ENCODE measurements at regions not wholly inside any gene's neighbourhood (a gene's known extent, or its start where the extent isn't known, plus 50 kb on each side); places are given as distances from the start of the nearest gene placed in this dataset.

DNA sequence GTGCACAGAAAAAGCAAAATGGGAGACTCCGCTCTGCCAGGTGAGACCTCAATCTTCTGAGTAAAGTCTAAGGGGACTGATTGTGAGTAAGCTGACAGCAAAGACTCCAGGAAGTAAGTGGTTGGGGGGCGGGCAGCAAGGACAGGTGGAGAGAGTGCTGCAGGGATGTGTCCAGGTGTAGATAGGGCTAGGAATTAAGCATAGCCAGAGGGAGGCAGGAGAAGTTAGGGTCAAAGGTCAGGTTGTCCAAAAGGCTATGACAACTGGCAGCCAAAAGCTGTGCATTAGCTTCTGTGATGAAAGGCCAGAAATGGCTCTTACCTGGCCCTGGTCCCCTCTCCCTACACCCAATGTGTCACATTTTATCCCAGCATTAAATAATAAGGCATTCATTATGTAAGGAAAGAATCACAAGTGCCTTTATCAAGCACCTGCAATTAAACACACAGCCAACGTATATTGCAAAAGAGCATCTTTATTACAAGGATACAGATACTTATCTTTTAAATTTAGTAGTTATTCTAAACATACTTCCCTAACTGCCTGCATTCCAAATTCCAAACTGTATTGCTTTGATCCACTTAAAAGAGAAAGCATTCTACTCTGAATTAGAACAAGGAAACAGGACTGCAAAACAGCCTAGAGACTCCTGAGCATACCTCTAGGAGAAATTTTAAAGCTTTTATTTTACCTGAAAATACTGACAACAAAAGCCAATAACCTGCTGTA is 247.9 kb downstream of the IRS1 start:
- DNase-seq (peak in 1 of 3 donors; percentile 19), ATAC-seq (ENCODE audit: insufficient read depth, low FRiP score) (no peak)
- H3K4me1 ChIP-seq (ENCODE audit: control insufficient read depth in 5 of 5, insufficient read depth in 5 of 5, low read length in 5 of 5), result peaks cover 0 to 28% (median 10%) of the 10 kb centered on the region in 5 donors
- TF ChIP-seq, protein P1, sequence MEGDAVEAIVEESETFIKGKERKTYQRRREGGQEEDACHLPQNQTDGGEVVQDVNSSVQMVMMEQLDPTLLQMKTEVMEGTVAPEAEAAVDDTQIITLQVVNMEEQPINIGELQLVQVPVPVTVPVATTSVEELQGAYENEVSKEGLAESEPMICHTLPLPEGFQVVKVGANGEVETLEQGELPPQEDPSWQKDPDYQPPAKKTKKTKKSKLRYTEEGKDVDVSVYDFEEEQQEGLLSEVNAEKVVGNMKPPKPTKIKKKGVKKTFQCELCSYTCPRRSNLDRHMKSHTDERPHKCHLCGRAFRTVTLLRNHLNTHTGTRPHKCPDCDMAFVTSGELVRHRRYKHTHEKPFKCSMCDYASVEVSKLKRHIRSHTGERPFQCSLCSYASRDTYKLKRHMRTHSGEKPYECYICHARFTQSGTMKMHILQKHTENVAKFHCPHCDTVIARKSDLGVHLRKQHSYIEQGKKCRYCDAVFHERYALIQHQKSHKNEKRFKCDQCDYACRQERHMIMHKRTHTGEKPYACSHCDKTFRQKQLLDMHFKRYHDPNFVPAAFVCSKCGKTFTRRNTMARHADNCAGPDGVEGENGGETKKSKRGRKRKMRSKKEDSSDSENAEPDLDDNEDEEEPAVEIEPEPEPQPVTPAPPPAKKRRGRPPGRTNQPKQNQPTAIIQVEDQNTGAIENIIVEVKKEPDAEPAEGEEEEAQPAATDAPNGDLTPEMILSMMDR (IDR thresholded peaks at IDR 0.05; ENCODE audit: control extremely low read depth, extremely low read depth), result no peak
- H3K27me3 ChIP-seq (ENCODE audit: control insufficient read depth in 3 of 3, insufficient read depth in 3 of 3, low read length in 2 of 3), result no peaks in the 10 kb centered on the region
- H3K4me3 ChIP-seq, result no peak overlapping the region
- 85 to 95% methylated on average over 3 of the region's 3 CpGs for WGBS, 2 donors
- no peaks in the 10 kb centered on the region for H3K9me3 ChIP-seq (ENCODE audit: control insufficient read depth in 4 of 4, insufficient read depth in 3 of 4, low read length in 3 of 4)
- no peaks in the 10 kb centered on the region for H3K36me3 ChIP-seq (ENCODE audit: control insufficient read depth in 4 of 4, insufficient read depth in 4 of 4, low read length in 4 of 4)
- no peak overlapping the region for H3K9ac ChIP-seq (ENCODE audit: insufficient read depth in 1 of 2, low read length in 2 of 2)
- H3K27ac ChIP-seq (ENCODE audit: low read depth in 1 of 2, low read length in 1 of 2), result no peak overlapping the region

DNA sequence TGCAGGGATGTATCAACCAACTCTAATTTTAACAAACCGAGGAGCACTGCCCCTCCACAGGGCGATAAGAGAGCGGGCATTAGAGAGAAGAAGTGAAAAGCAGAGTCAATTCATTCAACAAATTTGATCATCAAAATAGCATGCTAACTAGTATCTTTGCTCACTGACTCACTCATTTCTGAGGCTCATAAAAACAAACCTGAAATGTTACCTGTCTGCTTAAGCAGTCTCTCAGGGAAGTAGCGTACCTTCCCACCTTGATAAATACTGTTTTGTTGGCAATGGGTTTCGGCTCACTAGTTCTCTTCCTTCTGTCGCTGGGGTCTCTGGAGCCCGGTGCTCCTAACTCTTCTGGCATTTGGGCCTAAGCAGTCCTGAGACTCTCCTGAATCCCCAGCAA is 248.8 kb downstream of the IRS1 start:
- Histone ChIP-seq H3K4me3 (no peak overlapping the region), H3K36me3 (ENCODE audit: control insufficient read depth in 4 of 4, insufficient read depth in 4 of 4, low read length in 4 of 4) (no peaks in the 10 kb centered on the region), H3K27ac (ENCODE audit: low read depth in 1 of 2, low read length in 1 of 2) (no peak overlapping the region), H3K27me3 (ENCODE audit: control insufficient read depth in 3 of 3, insufficient read depth in 3 of 3, low read length in 2 of 3) (no peaks in the 10 kb centered on the region), H3K9me3 (ENCODE audit: control insufficient read depth in 4 of 4, insufficient read depth in 3 of 4, low read length in 3 of 4) (no peaks in the 10 kb centered on the region), H3K9ac (ENCODE audit: insufficient read depth in 1 of 2, low read length in 2 of 2) (no peak overlapping the region), H3K4me1 (ENCODE audit: control insufficient read depth in 5 of 5, insufficient read depth in 5 of 5, low read length in 5 of 5) (peaks cover 0 to 28% (median 10%) of the 10 kb centered on the region in 5 donors)
- no peak for ATAC-seq (ENCODE audit: insufficient read depth, low FRiP score)
- DNase-seq, result no peak
- 92 to 95% methylated on average over 7 of the region's 7 CpGs for WGBS, 2 donors
- TF ChIP-seq, protein P1 (IDR thresholded peaks at IDR 0.05; ENCODE audit: control extremely low read depth, extremely low read depth), result no peak

DNA sequence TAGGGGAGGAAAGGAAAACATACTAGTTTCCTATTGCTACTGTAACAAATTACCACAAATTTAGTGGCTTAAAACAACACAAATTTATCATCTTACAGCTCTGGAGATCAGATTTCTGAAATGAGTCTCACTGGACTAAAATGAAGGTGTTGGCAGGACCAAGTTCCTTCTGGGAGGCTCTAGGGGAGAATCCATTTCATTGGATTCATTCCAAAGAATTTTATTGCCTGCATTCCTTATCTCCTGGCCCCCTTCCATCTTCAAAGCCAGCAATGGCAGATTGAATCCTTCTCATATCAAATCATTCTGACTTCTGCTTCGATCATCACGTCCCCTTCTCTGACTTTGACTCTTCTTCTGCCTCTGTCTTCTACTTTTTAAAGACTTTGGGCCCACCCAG is 250.9 kb downstream of the IRS1 start:
- no peak overlapping the region for H3K27ac ChIP-seq (ENCODE audit: low read depth in 1 of 2, low read length in 1 of 2)
- H3K9me3 ChIP-seq (ENCODE audit: control insufficient read depth in 4 of 4, insufficient read depth in 3 of 4, low read length in 3 of 4), result no peaks in the 10 kb centered on the region
- H3K4me3 ChIP-seq, result no peak overlapping the region
- no peaks in the 10 kb centered on the region for H3K36me3 ChIP-seq (ENCODE audit: control insufficient read depth in 4 of 4, insufficient read depth in 4 of 4, low read length in 4 of 4)
- ATAC-seq (ENCODE audit: insufficient read depth, low FRiP score) (no peak), DNase-seq (peak; percentile 53 to 92 (median 90))
- no peaks in the 10 kb centered on the region for H3K27me3 ChIP-seq (ENCODE audit: control insufficient read depth in 3 of 3, insufficient read depth in 3 of 3, low read length in 2 of 3)
- 65 to 81% methylated on average over 2 of the region's 2 CpGs for WGBS, 2 donors
- no peak overlapping the region for H3K9ac ChIP-seq (ENCODE audit: insufficient read depth in 1 of 2, low read length in 2 of 2)
- peaks cover 0 to 24% (median 10%) of the 10 kb centered on the region in 5 donors for H3K4me1 ChIP-seq (ENCODE audit: control insufficient read depth in 5 of 5, insufficient read depth in 5 of 5, low read length in 5 of 5)
- TF ChIP-seq, protein P1 (IDR thresholded peaks at IDR 0.05; ENCODE audit: control extremely low read depth, extremely low read depth), result no peak

All from lung (tissue), 11 donors.